Bronchial epithelial cell (primary cell): ENCODE measurements at regions not wholly inside any gene's neighbourhood (a gene's known extent, or its start where the extent isn't known, plus 50 kb on each side); places are given as distances from the start of the nearest gene placed in this dataset.

ENCODE experiments used
- DNase-seq: peaks from one replicate; pipeline ENCODE4 v3.0.0-alpha.2; 2010; ENCODE audit warnings: low read depth
- FAIRE-seq: peaks from 2 replicates; lab custom pipeline; 2011; peaks lifted over from hg19 to GRCh38; lab: Jason Lieb, UNC
- H3K27me3 ChIP-seq: 2 replicates; pipeline ENCODE4 v1.5.1; 2011; ENCODE audit warnings: low read length; ENCODE audit not compliant: control insufficient read depth, insufficient read depth
- H3K36me3 ChIP-seq: 2 replicates; pipeline ENCODE4 v1.5.1; 2011; ENCODE audit warnings: low read length; ENCODE audit not compliant: control insufficient read depth, insufficient read depth
- H3K4me3 ChIP-seq: 2 replicates; pipeline ENCODE4 v1.5.1; 2011; ENCODE audit warnings: mild to moderate bottlenecking, low read depth, low read length, control low read depth
- TF ChIP-seq, protein P1 (sequence below): IDR thresholded peaks from 2 replicates; pipeline ENCODE4 v1.5.1; 2011; ENCODE audit warnings: mild to moderate bottlenecking, moderate library complexity, low read length, control low read depth, inconsistent platforms; ENCODE audit not compliant: insufficient read depth, severe bottlenecking

DNA sequence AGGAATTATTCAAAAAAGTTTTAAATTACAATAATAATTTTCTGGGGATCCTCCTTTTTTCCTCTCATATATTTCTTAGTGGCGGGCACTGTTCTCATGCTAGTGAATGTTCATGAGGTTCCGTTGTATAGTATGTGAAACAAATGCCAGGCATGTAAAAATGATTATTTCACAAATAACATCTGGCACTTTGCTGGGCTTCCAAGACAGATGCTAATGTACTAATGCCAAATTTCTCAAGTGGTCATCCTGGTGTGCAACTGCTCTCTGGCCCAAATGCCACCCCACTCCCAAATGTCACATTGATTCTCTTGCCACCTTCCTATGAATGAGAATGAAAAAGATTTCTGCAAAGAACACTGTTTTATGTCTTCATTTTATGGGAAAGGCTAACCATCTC is 564.0 kb upstream of the GCFC2 start:
- no peak for FAIRE-seq

GRCh38 chr2:76274160-76274559 is 563.4 kb upstream of the GCFC2 start:
- FAIRE-seq = no peak
- TF ChIP-seq, protein P1, sequence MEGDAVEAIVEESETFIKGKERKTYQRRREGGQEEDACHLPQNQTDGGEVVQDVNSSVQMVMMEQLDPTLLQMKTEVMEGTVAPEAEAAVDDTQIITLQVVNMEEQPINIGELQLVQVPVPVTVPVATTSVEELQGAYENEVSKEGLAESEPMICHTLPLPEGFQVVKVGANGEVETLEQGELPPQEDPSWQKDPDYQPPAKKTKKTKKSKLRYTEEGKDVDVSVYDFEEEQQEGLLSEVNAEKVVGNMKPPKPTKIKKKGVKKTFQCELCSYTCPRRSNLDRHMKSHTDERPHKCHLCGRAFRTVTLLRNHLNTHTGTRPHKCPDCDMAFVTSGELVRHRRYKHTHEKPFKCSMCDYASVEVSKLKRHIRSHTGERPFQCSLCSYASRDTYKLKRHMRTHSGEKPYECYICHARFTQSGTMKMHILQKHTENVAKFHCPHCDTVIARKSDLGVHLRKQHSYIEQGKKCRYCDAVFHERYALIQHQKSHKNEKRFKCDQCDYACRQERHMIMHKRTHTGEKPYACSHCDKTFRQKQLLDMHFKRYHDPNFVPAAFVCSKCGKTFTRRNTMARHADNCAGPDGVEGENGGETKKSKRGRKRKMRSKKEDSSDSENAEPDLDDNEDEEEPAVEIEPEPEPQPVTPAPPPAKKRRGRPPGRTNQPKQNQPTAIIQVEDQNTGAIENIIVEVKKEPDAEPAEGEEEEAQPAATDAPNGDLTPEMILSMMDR = no peak
- H3K4me3 ChIP-seq = no peak overlapping the region
- H3K36me3 ChIP-seq = no peaks in the 10 kb centered on the region
- DNase-seq = peak; percentile 20
- no peaks in the 10 kb centered on the region for H3K27me3 ChIP-seq

More for the DNA sequence above, 564.0 kb upstream of the GCFC2 start:
- no peaks in the 10 kb centered on the region for H3K27me3 ChIP-seq
- no peak overlapping the region for H3K4me3 ChIP-seq
- no peak for DNase-seq
- TF ChIP-seq, protein P1 = no peak
- H3K36me3 ChIP-seq = no peaks in the 10 kb centered on the region

GRCh38 chr2:76270096-76270710 is 559.5 kb upstream of the GCFC2 start:
- FAIRE-seq = no peak
- TF ChIP-seq, protein P1 = no peak

GRCh38 chr2:76268902-76269620 is 558.3 kb upstream of the GCFC2 start:
- no peak for FAIRE-seq
- H3K36me3 ChIP-seq = no peaks in the 10 kb centered on the region
- H3K4me3 ChIP-seq = no peak overlapping the region
- no peak for DNase-seq
- H3K27me3 ChIP-seq = no peaks in the 10 kb centered on the region
- TF ChIP-seq, protein P1 = no peak

More at GRCh38 chr2:76270096-76270710, 559.5 kb upstream of the GCFC2 start:
- Histone ChIP-seq H3K4me3 (no peak overlapping the region), H3K27me3 (no peaks in the 10 kb centered on the region), H3K36me3 (no peaks in the 10 kb centered on the region)
- peak; percentile 48 for DNase-seq

DNA sequence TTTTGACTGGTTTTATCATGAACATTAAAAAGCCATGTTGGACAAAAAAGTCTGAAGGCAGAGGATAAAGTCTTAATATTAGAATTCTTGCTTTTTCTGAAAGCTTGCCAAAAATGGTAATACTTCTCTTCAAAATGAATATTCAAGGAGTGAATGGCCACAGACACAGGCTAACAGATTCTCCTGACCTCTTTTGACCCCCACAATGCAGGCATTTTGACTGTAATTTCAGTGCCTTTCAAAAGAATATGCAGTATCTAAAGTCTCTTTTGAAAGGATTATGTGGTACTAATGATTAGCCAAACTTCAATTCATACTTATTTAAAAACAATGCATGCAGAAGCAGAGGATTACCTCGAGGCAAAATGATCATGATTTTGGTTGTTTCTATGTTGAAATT is 557.8 kb upstream of the GCFC2 start:
- Histone ChIP-seq H3K36me3 (no peaks in the 10 kb centered on the region), H3K4me3 (no peak overlapping the region), H3K27me3 (no peaks in the 10 kb centered on the region)
- DNase-seq = no peak
- TF ChIP-seq, protein P1 = no peak
- FAIRE-seq = no peak

DNA sequence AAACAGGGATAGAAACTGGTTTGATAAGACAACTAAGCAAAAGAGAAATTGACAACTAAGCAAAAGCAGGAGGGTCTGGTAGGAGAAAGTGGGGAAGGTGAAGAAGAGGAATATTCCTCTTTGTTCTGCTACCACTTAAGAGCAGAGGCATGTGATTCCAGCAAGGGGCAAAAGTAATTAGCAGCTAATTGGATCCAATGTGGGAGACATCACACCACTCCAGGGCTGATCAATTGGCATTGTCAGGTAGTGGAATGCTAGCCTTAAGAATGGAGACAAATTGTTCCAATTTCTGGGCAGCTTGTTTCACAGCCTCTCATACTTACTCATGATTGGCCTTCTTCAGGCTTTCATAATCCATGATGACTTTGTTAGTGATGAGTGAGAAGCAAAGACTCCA is 547.1 kb upstream of the GCFC2 start:
- H3K4me3 ChIP-seq = no peak overlapping the region
- no peaks in the 10 kb centered on the region for H3K27me3 ChIP-seq
- no peak for FAIRE-seq
- peak; percentile 11 for DNase-seq
- TF ChIP-seq, protein P1 = no peak
- no peaks in the 10 kb centered on the region for H3K36me3 ChIP-seq
